Activated CD4-positive, CD25-positive, alpha-beta regulatory T cell (primary cell): ENCODE measurements at regions not wholly inside any gene's neighbourhood (a gene's known extent, or its start where the extent isn't known, plus 50 kb on each side); places are given as distances from the start of the nearest gene placed in this dataset.

Experiments used
- DNase-seq, 4 experiments: peaks; one replicate each; lab custom pipeline; 2025; lab: John Stamatoyannopoulos, UW

DNA sequence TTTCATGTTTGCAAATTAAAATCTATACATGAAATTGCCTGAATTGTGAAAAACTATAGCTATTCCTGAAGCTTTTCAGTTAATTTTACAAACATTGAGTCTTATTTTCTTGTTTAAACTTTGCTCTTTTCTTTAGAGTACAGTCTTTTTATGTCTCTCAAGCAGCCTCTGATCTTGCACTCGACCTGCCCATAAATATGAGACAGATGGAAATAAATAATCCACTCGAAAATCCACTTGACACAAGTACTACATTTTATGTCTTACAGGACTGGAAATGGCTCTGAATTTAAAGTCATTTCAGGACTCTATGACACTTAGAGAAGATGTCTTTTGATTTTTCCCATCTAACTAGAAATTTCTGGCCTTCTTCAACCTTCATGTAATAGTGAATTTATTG, 283.8 kb downstream of the USP25 start:
- DNase-seq: no peak

DNA sequence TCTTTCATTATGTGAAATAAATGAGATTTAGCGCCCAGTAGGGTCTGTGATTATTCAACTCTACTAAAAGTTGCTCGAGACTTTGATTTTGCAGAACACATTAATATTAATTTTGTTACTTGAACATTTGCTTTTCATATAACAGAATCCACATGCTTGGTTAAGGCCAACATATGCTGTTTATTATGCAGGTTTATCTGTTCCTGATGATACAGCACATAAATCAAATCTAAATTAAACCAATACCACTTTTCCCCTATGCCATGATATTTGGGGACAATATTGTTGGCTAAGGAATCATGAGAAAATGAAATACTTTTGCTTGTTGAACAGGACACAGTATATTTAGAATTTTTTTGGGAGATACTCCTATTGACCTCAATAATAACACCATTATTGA, 291.1 kb downstream of the USP25 start:
- no peak for DNase-seq

DNA sequence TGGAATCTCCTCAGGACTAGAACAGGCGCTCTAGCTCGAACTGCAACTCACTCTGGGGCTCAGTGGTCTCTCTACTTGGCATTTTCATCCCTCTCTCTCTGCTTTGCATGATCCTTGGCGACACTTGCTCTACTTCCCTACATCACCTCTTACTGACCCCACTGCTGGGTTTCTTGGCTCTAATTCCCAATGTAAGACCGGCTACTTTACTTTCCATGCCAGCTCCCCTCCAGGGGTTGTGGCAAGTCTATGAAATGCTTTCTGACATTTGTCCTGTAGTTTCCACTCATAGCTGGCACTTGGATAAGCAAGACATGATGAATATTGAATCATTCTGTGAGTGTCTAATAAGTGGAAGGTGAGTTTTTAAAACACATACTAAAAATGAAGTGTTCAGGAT, 292.3 kb downstream of the USP25 start:
- DNase-seq: no peak

DNA sequence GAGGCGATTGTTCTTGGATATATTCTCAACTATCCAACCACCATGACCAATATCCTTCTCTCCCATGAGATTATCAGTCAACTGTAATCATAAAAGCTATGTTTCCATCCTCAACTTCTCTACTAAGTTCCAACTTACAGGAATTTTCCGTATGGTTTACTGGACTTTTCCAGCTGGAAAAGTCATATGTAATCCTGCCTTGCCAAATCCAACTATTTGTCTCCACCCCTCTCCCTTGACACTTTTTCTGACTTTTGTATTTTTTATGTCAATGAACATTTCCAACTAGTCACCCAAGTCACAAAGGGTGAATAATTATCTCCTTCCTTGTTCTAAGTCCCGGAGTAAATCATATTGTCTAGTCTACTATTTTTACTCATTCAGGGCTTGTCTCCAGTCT, 293.1 kb downstream of the USP25 start:
- no peak for DNase-seq

DNA sequence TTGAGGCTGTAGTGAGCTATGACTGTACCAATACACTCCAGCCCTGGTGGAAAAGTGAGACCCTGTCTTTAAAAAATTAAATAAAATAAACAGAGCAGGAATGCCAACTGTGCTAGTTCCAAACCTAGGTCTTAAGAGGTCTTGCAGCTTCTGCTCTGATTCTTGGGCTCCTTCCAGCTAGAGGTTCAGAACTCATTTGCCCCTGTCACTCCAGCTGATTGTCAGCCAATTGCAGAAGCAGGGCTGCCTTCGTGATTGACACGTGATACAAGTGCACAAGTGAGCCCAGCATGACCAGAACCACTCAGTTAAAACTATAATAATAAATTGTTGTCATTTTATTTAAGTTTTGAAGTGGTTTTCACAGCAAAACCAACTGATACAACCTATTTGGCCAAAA, 298.4 kb downstream of the USP25 start:
- DNase-seq: no peak

DNA sequence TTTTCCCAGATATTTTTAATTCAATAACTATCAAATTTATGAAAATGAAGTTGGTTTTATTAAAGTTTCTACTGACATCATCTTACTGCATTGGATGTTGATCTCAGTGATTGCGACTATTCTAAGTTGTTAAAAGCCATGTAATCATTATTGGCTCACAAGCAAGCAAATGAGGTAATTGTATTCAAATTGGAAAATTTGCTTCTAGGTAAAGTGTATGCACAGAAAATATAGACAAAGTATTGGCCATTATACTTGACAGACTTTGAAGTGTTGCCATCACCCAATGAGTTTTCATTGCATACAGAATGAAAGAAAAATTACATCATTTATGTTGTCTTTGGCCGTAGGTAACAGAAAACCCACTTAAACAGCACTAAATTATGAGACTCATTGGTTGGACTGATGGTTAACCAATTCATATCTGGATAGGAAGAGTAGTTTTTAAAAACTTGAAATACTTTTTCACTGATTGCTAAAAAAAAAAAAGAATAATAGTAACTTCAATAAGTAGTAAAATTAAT, 299.2 kb downstream of the USP25 start:
- no peak for DNase-seq

DNA sequence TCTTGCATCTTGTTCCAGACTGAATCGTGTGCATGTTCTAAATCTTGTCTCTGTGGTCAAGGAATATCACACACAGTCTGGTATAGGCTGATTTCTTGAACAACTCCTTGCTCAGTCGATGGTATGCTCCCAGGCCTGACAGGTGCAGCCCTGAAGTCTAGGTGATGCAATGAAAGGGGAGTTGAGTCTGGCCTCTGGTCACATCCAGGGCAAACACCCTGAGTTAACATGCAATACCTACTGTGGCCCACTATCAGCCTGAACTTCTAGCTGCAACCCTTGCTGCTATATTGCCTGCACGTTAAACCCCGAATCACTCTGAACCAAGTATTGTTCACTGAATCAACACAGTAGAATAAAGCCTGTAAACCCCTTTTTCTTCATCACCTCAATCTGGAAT, 303.4 kb downstream of the USP25 start:
- DNase-seq: no peak

DNA sequence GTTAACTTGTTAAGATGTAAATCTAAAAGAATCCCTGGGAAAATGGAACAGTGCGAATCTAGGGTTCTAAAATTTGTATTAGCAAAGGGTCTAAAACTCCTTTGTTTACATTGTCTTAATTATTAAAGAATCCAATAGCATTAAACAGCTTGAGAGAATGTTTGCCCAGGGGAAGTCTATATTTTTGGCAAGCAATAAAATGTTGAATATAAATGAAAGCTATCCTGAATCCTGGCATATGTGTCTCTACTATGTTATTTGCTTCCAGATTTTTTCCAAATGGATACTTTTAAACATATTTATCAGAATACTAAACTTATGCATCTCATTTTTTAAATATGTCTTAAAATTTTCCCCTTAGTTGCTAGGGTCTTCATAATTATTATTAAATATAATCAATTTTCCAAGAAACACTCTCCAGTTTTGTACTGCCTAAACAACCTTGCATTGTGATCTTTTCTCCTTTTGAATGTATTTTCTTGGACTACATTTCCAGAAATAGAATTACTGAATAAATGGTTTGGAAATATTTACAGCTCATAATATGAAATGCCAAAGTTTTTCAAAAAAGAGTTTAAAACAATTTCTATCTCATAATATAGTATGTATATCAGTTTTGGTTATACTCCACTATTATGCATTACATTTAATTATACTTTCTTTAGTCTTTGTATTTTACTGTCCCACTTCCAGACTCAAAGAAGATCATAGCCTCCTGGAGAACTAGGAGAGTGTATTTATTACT, 304.8 kb downstream of the USP25 start:
- no peak for DNase-seq

DNA sequence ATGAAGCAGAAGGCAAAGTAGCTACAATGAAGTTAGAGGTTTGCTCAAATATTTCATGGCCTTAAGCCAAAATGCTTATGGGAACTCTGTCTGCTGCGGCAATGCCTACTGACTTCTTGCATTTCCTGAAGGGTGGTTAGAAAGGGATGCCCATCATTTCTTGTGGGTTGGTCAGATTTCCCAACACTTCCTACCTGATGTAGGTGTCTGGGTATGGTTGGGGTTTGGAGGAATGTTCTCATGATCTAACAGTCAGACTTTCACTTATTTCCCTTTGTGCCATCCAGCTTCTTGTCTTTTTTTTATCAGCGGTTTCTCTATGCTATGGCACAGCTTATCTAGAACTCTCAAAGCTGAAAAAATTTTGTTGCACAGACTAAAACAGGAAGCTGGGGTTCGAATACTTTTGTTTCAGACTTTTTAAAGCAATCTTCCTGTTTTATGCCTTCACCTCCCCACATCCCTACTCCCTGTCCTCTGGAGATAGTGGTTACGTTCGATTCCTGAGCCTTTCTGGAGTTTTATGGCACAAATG, 307.7 kb downstream of the USP25 start:
- DNase-seq: no peak

DNA sequence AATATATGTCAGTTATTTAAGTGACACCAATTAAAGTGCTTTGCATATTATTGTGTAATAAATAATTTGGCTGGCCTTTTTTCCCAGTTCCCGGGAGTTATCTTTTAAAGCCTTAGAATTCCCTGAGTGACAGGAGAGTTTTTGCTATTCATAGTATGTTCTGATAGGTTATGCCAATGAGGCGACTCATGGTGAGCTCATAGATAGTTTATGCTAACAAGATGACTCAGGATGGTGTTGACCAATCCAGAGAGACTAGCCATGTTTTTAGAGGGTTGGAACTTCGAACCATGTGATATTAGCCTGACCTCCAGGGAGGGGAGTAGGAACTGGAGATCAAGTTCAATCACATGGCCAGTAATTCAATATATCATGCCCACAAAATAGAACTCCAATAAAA, 310.8 kb downstream of the USP25 start:
- DNase-seq: no peak

DNA sequence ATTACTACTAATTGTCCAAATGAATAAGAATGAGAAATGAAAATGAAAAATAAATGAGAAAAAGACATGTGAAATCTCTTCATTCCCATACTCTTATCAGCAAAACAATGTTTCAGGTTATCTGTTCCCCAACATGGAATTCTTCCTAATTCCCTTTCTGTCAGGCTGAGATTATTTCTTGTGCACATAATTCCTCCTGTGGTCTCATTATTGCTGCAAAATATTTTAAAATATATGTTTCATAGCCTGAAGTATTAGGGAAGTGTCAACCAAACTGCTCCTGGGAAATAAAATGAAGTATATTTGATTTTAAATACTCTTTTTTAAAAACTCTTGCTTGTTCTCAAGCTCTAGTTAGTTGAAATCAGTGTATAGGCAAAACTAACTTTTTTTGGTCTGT, 314.9 kb downstream of the USP25 start:
- DNase-seq: no peak

DNA sequence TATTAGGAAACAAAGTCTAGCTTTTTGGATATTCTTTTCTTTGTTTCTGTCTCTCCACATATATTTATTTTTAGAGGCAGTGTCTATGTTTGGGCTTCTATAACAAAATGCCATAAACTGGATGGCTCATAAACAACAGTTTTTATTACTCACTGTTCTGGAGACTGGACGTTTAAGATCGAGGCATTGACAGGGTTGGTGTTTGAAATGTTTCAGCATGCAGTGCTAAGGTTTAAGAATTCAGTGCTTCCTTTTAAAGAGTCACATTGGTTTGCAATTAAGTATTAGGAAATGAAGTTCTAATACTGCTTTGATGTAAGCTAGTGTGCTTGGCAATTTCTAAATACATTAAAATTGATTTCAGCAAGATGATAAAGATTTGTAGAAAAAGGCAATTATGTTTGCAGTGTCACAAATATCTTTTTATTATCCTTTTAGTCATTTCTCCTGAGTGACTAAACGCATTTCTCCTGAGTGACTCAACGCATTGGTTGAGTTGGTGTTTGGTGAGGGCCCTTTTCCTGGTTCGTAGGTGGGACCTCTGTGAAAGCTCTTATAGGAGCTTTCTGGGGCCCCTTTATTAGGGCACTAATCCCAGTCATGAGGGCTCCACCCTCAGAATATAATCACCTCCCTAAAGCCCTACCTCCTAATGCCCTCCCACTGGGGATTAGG, 317.0 kb downstream of the USP25 start:
- DNase-seq: no peak

DNA sequence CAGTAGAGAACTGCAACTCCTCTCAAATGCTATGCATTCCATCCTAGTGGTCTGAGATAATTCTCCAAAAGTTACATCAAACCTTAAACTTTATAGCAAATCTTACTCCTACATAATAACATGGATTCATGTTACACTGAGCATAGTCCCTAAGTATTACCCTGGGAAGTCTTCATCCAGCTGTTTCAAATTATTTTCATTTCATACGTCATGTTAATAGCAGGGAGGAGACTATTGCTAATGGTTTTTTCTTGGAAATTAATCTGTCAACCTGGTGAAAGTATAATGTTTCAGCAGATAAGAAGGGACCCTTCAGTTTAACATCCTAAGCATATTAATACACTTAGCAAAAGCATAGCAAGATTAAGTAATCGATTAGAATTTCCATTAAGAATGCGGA, 318.1 kb downstream of the USP25 start:
- DNase-seq: no peak

DNA sequence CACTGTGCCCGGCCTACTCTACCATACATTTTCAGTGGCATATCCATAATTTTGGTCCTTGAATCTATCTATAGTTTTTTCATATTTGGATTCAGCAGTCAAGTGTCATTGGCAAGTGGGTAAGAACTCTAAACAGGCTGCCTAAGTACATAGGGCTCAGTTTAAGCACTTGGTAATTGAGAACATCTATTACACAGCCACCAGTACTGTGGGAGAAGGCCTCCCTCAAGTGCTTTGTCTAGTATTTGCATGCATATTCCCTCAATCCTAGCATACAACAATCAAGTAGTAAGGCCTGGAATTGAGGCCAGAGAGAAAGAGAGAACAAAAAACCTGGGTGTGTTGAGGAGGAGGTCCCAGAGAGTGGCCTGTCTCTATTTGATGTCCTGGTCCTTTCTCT, 325.2 kb downstream of the USP25 start:
- no peak for DNase-seq

DNA sequence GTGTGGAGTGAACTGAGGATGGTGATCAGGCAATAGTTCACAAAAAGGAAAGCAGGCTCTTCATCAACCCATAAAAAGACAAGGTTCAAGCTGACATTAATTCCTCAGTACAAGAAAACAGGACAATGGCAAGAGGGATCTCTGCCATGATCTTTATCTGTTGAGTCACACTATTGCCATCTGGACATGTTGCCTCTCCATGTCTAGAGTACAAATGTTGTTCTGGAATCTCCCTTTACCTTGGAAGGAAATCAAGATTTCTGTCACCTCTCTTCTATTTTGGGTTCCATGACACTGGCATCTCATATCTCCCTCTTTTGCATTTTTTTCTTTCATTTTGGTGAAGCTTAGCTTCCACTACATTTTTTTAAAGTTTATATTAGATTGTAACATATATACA, 329.1 kb downstream of the USP25 start:
- no peak for DNase-seq

DNA sequence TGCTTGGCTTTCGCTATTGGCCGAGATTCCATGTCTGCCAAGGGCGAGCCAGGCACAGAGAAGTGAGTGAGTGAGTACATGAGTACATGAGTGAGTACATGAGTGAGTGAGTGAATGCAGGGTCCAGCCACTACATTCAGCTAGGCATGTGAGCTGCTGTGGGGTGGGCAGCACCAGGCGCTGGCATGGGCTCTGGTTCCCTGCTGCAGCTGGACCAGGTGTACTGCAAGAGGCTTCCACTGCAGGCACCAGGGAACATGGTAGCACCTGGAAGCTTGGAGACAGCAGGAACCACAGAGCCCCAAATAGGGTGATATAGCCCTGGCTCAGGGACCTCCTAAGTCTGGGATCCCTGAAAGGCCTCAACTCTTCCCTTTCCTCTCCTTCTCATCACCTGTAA, 330.2 kb downstream of the USP25 start:
- no peak for DNase-seq

DNA sequence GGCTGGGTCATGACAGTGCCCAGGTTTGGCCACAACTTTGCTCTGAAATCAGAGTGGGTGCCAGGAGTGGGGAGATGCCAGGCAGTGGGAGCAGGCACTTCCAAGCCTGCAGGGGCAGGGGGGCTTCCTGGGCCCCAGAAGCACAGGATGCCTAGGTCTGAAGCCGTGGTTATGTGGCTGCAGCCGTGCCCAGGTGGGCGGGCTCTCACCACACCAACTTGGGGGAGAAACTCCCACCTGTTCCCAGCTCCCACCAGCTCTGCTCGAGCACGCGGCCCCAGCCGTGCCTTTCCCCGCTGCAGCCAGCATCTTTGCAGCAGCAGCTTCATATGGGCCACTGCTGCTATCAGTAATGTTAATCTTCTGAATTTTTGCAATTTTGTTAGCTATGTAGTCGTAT, 331.4 kb downstream of the USP25 start:
- no peak for DNase-seq

DNA sequence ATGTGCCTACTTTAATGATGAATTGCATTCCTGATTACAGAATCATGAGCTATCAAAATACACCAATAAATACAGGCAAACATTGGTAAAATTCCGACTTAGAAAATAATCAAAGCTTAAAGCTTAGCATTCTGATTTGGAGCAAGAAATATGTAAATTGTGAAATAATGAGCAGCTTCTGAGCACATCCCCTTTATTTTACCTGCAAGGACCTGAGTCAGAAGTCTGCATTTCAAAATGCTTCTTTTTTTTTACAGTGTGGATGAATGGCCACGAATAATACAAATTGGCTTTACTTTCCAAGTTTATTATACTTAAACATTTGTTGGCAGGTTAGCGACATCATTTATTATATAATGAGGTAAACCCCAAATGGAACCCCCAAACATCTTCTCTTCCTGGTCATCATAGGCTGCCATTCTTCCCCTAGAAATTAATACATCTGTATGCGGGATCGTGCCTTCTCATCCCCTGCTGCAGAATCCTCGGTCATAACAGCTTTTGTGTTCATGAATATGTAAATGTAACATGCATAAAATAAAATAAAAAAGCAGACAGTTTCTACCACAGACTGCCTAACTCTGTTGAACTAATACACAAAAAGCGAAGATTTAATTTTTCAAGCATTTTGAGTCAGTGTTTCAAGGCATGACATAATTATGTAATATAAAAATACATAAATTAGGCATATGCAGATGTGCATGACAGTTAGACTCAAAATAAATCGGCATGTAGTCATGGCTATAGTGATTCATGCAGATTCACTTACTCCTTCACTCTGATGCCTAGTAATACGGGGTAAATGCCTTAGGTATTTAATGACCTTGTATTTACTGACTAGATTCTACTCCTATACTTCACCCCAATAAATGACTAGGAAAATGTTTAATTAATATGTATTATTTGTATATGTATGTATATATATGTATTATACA, 339.7 kb downstream of the USP25 start:
- no peak for DNase-seq

DNA sequence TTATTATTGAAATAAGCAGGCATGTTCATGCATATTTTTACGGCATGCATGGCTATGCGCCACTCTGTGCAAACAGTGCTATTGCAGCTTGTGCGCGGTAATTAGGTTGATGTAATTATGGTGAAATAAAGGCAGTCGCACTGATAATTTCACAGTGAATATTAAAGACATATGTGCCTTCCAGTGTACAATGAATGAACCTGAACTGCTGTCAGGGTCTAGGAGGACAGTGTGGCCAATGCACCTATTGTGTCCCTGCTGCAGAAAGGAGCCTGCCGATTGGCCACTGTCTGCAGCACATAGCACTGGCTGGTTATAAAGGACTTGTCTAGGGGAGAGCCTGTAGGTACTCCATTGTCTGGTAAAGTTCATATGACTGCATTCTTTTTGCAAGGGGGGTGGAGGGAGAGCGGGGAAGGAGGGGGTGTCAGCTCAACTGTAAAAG, 340.4 kb downstream of the USP25 start:
- no peak for DNase-seq

DNA sequence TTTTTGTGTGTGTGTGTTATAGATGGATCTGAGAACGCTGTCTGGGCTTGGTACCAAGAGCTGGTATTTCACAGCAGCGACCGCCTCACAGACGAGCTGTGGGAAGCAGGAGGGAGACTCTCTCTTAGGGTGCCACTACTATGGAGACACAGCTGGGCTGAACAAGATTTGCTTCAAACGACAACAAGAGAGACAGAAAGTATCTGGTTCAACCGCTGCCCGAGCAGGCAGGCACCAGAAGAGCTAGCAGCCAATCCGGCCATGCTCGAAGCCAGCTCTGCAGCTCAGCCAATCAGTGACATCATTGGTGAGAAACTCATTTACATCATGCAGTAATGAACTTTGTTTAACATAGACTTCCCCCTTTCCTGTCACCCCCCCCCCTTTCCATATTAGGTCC, 341.3 kb downstream of the USP25 start:
- DNase-seq: no peak

DNA sequence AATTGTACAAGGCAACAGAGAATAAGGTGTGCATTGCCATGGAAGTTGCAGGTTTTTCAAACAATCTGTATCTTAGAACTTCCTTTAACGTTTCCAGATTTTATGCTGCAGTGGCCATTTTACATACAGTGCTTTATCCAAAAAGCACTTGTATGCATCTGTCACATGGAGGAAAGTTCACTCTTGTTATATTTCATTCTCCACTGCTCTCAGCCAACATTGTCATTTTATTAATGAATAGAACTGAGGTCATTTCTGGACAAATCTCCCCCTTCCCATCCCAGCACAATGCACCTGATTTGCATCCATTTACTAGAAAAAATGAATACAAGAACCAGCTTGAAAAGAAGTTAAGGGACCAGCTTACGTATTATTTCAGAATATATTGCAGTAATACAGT, 342.0 kb downstream of the USP25 start:
- DNase-seq: no peak

DNA sequence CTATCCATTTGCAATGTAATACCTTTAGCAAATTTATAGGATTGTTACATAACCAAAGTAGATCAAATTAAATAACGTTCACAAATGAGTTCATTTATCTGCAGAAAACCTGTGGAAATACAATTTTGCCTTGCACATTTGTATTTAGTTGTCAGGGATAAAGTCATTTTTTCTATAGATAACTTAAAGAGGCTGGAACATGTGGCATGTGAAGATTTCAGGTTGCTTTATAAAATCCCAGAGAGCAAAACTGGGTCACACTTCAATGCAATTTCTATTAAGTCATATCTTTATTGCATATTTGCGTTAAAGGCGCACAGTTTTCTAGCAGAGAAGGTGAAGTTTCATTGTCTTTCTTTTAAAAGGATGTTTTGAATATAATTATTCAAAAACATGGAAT, 342.4 kb downstream of the USP25 start:
- DNase-seq: no peak
